Right ventricle myocardium superior (tissue), 1 donor: ENCODE measurements at regions not wholly inside any gene's neighbourhood (a gene's known extent, or its start where the extent isn't known, plus 50 kb on each side); places are given as distances from the start of the nearest gene placed in this dataset.

Experiments
- ATAC-seq: fragments of 200-7000 bp; cut with Tn5 transposase; one replicate; pipeline ENCODE4 v1.9.1; 2020; ENCODE audit warnings: mild to moderate bottlenecking; ENCODE audit not compliant: poor library complexity
- DNase-seq: peaks from one replicate; pipeline ENCODE4 v3.0.0-alpha.2; 2020
- intact Hi-C: fragments of 100-400 bp; cut with DNase I; formaldehyde crosslinking; loops from one replicate; pipeline ENCODE4 v1.11.2; 2022
- donor health status: DM: no; HTN: yes; CAD: no; lungs with severe emphysema.

- intact Hi-C loops = no loop called here
These were observed 168.4 kb downstream of the TBXT start for GRCh38 chr6:165999279-165999678.

GRCh38 chr6:165998072-165998471, 169.6 kb downstream of the TBXT start:
- ATAC-seq = no peak
- intact Hi-C loops = no loop called here

More at GRCh38 chr6:165999279-165999678, 168.4 kb downstream of the TBXT start:
- no peak for ATAC-seq
- DNase-seq = no peak

GRCh38 chr6:165991341-165991740, 176.3 kb downstream of the TBXT start:
- no peak for DNase-seq
- ATAC-seq = no peak
- intact Hi-C loops = no loop called here

More at GRCh38 chr6:165998072-165998471, 169.6 kb downstream of the TBXT start:
- DNase-seq = no peak

- DNase-seq (no peak), ATAC-seq (no peak)
- intact Hi-C loops = no loop called here
These were observed 177.4 kb downstream of the TBXT start for GRCh38 chr6:165990216-165990615.

- intact Hi-C loops = no loop called here
- peak; percentile 62 for DNase-seq
These were observed 178.7 kb downstream of the TBXT start for GRCh38 chr6:165988757-165989456.

GRCh38 chr6:165988302-165988756, 179.3 kb downstream of the TBXT start:
- DNase-seq = no peak
- ATAC-seq = no peak
- intact Hi-C loops = no loop called here

More at GRCh38 chr6:165988757-165989456, 178.7 kb downstream of the TBXT start:
- peak; percentile 56 for ATAC-seq

GRCh38 chr6:165987483-165988301, 180.0 kb downstream of the TBXT start:
- intact Hi-C loops = no loop called here

GRCh38 chr6:165986914-165987482, 180.7 kb downstream of the TBXT start:
- peak; percentile 57 for DNase-seq
- intact Hi-C loops = no loop called here
- ATAC-seq = peak; percentile 22

More at GRCh38 chr6:165987483-165988301, 180.0 kb downstream of the TBXT start:
- ATAC-seq (peak; percentile 92), DNase-seq (peak; percentile 91)

- ATAC-seq (no peak), DNase-seq (no peak)
- intact Hi-C loops = no loop called here
These were observed 181.2 kb downstream of the TBXT start for GRCh38 chr6:165986311-165986913.

- no peak for DNase-seq
- ATAC-seq = no peak
- intact Hi-C loops = no loop called here
These were observed 181.8 kb downstream of the TBXT start for GRCh38 chr6:165985806-165986299.

GRCh38 chr6:165985281-165985805, 182.3 kb downstream of the TBXT start:
- ATAC-seq (no peak), DNase-seq (no peak)
- intact Hi-C loops = no loop called here

GRCh38 chr6:165984729-165985275, 182.8 kb downstream of the TBXT start:
- intact Hi-C loops = no loop called here
- DNase-seq (no peak), ATAC-seq (no peak)

GRCh38 chr6:165983112-165984072, 184.3 kb downstream of the TBXT start:
- ATAC-seq (no peak), DNase-seq (no peak)
- intact Hi-C loops = no loop called here

- ATAC-seq = peak; percentile 10
- no peak for DNase-seq
- intact Hi-C loops = no loop called here
These were observed 189.2 kb downstream of the TBXT start for GRCh38 chr6:165978476-165978875.

- intact Hi-C loops = no loop called here
- ATAC-seq (peak; percentile 60), DNase-seq (no peak)
These were observed 191.0 kb downstream of the TBXT start for GRCh38 chr6:165976684-165977083.

- ATAC-seq (no peak), DNase-seq (no peak)
- intact Hi-C loops = no loop called here
These were observed 192.8 kb downstream of the TBXT start for GRCh38 chr6:165974817-165975216.

- DNase-seq = no peak
- intact Hi-C loops = no loop called here
- ATAC-seq = no peak
These were observed 194.2 kb downstream of the TBXT start for GRCh38 chr6:165973473-165973872.
